HG02840 (cell line): ENCODE measurements at regions not wholly inside any gene's neighbourhood (a gene's known extent, or its start where the extent isn't known, plus 50 kb on each side); places are given as distances from the start of the nearest gene placed in this dataset.
"Not testable (repeated sequence)": the region's sequence is repeated elsewhere in the genome, so short reads cannot be mapped to it uniquely, and the experiment has no call there.

Experiments used
- ATAC-seq: cut with Tn5 transposase; IDR thresholded peaks from one replicate; pipeline ENCODE4 v1.9.1; 2021; ENCODE audit warnings: mild to moderate bottlenecking, moderate library complexity, moderate number of reproducible peaks; ENCODE audit not compliant: unreplicated experiment, low FRiP score

DNA sequence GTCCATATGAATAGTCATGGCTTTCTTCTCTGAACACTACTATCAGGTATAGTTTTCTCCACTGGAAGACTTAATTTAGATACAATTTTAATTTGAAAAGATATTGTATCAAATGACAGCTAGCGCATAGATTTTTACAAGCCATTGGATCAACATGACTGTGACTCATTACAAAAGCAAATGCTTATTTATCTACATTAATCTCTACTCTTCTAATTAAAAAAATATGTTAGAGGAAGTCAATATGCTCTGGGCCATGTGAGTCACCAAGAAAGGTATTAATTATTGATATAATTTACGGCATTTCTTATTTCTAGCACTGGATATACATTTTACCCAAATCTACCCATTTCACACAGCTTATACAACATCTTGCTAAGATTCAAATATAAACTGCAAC, 800.3 kb upstream of the GBE1 start:
- ATAC-seq = no peak

- no peak for ATAC-seq
Observed at GRCh38 chr3:82558081-82558480, 796.6 kb upstream of the GBE1 start.

GRCh38 chr3:82556113-82556512, 794.7 kb upstream of the GBE1 start:
- no peak for ATAC-seq

GRCh38 chr3:82542556-82542955, 781.1 kb upstream of the GBE1 start:
- not testable (repeated sequence) for ATAC-seq

- ATAC-seq = no peak
Observed at GRCh38 chr3:82521657-82522056, 760.2 kb upstream of the GBE1 start.

- ATAC-seq = no peak
Observed at GRCh38 chr3:82520846-82521245, 759.4 kb upstream of the GBE1 start.

- no peak for ATAC-seq
Observed at GRCh38 chr3:82509951-82510603, 748.6 kb upstream of the GBE1 start.

DNA sequence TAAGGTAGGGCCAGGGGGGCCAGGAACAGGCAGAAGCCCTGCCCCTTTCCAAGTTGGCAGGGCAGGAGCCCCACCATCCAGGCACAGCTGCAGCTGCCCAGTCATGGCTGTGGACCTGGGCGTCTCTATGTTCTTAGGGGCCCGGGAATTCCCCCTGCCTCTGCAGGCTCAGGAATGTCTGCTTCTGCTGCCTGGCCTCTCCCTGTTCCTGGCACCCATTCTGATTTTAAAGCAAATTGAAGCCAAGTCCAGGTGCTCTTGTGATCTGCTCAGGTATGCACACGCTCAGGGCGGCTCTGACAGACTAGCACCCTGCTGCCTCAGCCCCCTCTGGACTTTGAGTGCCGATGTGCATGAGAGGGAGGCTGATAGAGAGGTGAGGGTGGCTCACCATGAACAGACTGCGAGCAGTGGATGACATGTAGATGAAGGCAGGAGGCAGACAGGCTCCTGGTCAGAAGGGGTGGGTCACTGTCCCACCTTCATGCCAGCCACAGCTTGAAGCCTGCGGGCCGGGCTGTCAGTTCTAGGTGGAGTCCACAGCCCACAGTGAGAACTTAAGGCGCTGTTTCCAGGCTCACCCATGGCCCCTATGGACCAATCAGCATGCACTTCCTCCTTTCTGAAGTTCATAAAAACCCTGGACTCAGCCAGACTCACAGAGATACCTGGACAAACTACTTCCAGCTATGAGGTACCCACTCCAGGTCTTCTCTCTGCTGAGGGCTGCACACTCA, 747.8 kb upstream of the GBE1 start:
- no peak for ATAC-seq

DNA sequence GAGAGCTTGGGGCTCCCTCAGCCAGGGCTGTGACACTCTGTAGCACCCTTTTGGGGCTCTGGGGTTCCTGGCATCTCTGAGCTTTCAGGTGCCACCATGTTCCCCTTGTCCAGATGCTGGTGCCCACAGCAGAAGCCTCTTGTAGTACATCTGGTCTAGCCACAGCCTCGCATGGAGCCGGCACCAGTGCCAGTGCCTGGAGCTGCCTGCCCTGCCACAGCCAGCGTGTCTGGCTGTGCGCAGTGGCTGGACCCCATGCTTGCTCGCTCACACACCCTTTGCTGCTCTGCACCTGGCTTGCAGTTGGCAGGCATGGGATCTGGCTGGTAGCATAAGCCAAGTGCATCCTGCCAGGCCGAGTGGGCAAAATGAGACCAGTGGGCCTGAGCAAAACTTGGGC, 744.8 kb upstream of the GBE1 start:
- no peak for ATAC-seq

- no peak for ATAC-seq
Observed at GRCh38 chr3:82505079-82505756, 743.8 kb upstream of the GBE1 start.

DNA sequence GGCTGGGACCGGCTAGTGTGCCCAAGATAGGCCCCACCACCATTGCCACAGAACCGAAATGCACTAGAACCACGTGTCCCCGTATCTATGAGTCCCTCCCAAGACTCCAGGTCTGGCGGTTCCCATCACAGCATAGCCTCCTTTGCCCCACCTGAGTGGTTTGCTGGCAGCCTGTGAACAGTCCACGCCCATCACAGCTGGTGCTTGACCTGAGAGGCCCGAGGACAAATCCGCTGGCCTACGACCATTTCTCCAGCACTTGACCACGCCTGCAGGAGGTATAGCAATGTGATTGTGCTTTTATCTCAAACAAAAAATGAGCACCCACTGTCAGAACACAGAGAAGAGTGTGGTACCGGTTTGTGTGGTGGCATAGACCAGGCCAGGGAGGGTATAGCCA, 736.7 kb upstream of the GBE1 start:
- no peak for ATAC-seq

GRCh38 chr3:82496890-82497560, 735.6 kb upstream of the GBE1 start:
- no peak for ATAC-seq

GRCh38 chr3:82495655-82496054, 734.2 kb upstream of the GBE1 start:
- ATAC-seq = no peak

DNA sequence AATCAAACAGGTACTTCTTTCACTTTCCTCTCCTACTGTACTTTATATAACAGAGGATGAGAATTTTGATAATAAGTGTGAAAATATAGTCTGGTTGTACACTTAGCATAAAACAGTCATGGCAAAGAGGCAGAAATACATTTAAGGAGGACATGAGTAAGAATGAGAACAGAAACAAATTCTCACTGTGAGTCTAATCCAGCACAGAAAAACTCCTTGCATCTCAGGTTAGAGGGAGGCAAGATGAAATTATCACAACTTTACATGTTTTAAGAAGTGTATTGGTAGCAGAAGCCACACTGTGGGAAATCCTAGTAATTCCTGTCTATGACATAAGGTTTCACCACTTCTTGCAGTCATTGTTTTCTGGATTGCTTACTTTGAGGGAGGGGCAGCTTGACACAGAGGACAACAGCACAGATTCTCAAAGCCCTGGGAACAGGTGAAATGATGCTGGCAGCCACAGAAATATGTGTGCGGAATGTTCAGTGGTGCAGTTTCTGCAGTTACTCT, 733.6 kb upstream of the GBE1 start:
- no peak for ATAC-seq

DNA sequence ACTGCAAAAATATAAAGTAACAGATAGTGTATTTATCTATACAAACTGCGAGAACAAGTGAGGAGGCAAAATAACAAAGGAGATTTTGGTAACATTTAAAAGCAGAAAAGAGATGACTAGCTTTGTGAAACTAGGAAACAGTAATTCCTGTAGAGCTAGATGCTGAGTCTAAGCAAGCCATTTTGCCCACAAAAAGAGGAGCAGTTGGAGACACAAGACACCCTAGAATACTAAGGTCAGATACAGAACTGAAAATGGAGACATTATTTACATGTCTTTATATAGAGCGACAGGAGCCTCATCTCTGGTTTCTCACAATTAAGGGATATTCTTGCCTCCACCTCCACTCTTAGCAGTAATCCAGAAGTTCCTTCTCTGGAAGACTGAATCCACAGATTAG, 732.4 kb upstream of the GBE1 start:
- ATAC-seq = no peak

- ATAC-seq = no peak
Observed at GRCh38 chr3:82475306-82475705, 713.9 kb upstream of the GBE1 start.

- ATAC-seq = no peak
Observed at GRCh38 chr3:82474711-82475110, 713.3 kb upstream of the GBE1 start.

GRCh38 chr3:82473864-82474541, 712.6 kb upstream of the GBE1 start:
- ATAC-seq = no peak

- no peak for ATAC-seq
Observed at GRCh38 chr3:82467051-82467450, 705.6 kb upstream of the GBE1 start.

DNA sequence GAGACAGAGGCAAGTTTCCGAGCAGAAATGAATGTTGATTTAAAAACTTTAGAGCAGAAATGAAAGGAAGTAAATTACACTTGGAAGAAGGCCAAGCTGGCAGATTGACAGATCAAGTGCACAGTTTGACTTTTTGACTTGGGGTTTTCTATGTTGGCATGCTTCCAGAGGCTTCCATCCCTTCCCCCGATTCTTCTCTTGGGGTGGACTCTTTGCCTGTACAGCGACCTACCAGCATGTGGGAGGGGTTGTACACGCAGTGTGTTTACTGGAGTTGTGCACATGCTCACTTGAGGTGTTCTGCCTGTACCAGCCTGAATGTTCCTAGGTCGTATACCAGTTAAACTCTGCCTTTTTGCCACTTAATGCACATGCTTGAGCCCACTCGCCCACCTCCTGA, 701.5 kb upstream of the GBE1 start:
- ATAC-seq = no peak
